Right lobe of liver (tissue), 6 donors: ENCODE measurements at regions not wholly inside any gene's neighbourhood (a gene's known extent, or its start where the extent isn't known, plus 50 kb on each side); places are given as distances from the start of the nearest gene placed in this dataset.

Experiments
- ATAC-seq, 4 donors: fragments of 200-7000 bp; cut with Tn5 transposase; one replicate each; pipeline ENCODE4 v1.9.1; 2020; ENCODE audit warnings: mild to moderate bottlenecking in 4 of 4, moderate library complexity in 4 of 4
- DNase-seq, 3 donors: peaks; one replicate each; pipeline ENCODE4 v3.0.0-alpha.2; 2020
- H3K27ac ChIP-seq, 3 donors: fragments of 200-600 bp; one replicate each; pipeline ENCODE4 v1.8.0; 2022
- H3K27me3 ChIP-seq, 2 donors: fragments of 200-600 bp; one replicate each; pipeline ENCODE4 v1.8.0; 2022
- H3K36me3 ChIP-seq, 4 donors: fragments of 200-600 bp; sonication (generic) in 1 of 4; one replicate each; pipeline versions ENCODE4 v1.5.1 to v1.8.0; 2017 to 2022; ENCODE audit warnings: control low read depth in 1 of 4
- H3K4me1 ChIP-seq, 4 donors: fragments of 200-600 bp; sonication (generic) in 1 of 4; one replicate each; pipeline versions ENCODE4 v1.5.1 to v1.8.0; 2017 to 2022; ENCODE audit warnings: control low read depth in 1 of 4
- H3K4me3 ChIP-seq, 3 donors: fragments of 200-600 bp; one replicate each; pipeline ENCODE4 v1.8.0; 2022
- H3K9me3 ChIP-seq, 4 donors: fragments of 200-600 bp; sonication (generic) in 1 of 4; one replicate each; pipeline versions ENCODE4 v1.5.1 to v1.8.0; 2017 to 2022; ENCODE audit warnings: control low read depth in 1 of 4
- CTCF ChIP-seq, 4 donors: fragments of 200-600 bp in 3 of 4; fragments of 450-650 bp in 1 of 4; IDR thresholded peaks; one replicate each; pipeline versions ENCODE4 v1.5.1 to v1.8.0; 2016 to 2022; ENCODE audit warnings: antibody characterized with exemption in 4 of 4, mild to moderate bottlenecking in 2 of 4
- POLR2A ChIP-seq: fragments of 450-650 bp; IDR thresholded peaks from one replicate; pipeline ENCODE4 v1.6.1; 2017; ENCODE audit warnings: antibody characterized with exemption, mild to moderate bottlenecking
- WGBS: methylation state at CpG from one replicate; pipeline ENCODE4 v1.1.6; 2018; ENCODE audit warnings: low coverage, low lambda C conversion rate; ENCODE audit not compliant: insufficient coverage; ENCODE audit errors: missing lambda C conversion rate; 5-methylcytosine and 5-hydroxymethylcytosine counted together
- intact Hi-C, 2 donors: fragments of 100-400 bp; cut with DNase I; formaldehyde crosslinking; loops; one replicate each; pipeline versions ENCODE4 v1.11.2 to v1.14.1; 2022
- donor health status: DM: no; HTN: yes; CAD: no.
- donor health status: DM: no; HTN: no; CAD: no.
- donor health status: DM: no; HTN: no; CAD: no.
- donor health status: DM: no; HTN: yes; CAD: no.
- donor health status: DM: no; HTN: yes; CAD: no.

GRCh38 chr2:105449076-105449475, 50.2 kb upstream of the FHL2 start:
- ATAC-seq (no peak), DNase-seq (no peak)

More at GRCh38 chr2:105449076-105449475, 50.2 kb upstream of the FHL2 start:
- 40% methylated on average over 1 of the region's 3 CpGs for WGBS
- H3K36me3 ChIP-seq, result no peaks in the 10 kb centered on the region
- no peaks in the 10 kb centered on the region for H3K9me3 ChIP-seq
- TF ChIP-seq POLR2A (no peak), CTCF (IDR thresholded peaks at IDR 0.05) (no peak)
- H3K27ac ChIP-seq, result no peak overlapping the region
- no peak overlapping the region for H3K4me3 ChIP-seq
- intact Hi-C loops, result no loop called here
- no peaks in the 10 kb centered on the region for H3K27me3 ChIP-seq
- no peaks in the 10 kb centered on the region for H3K4me1 ChIP-seq
